ENCODE measurements at regions not wholly inside any gene's neighbourhood (a gene's known extent, or its start where the extent isn't known, plus 50 kb on each side); places are given as distances from the start of the nearest gene placed in this dataset.

GRCh38 chr2:234435836-234436481, 60.9 kb downstream of the ARL4C start:
- H3K4me3 ChIP-seq (replicated peaks; ENCODE audit: insufficient read depth, low read length): no peak overlapping the region
- no peak for DNase-seq (ENCODE audit: low read depth in 1 of 2, low spot score in 1 of 2)
- H3K27ac ChIP-seq (replicated peaks): no peak overlapping the region
- TF ChIP-seq SPI1 (IDR thresholded peaks at IDR 0.05; ENCODE audit: borderline replicate concordance, low read depth): no peak
- no peak for TF ChIP-seq GABPA (IDR thresholded peaks at IDR 0.05; ENCODE audit: low read depth)
- TF ChIP-seq REST (IDR thresholded peaks at IDR 0.05; ENCODE audit: insufficient replicate concordance, low read depth): no peak
- TF ChIP-seq CTCF (IDR thresholded peaks at IDR 0.05; ENCODE audit: insufficient read depth, low read length): no peak
- TF ChIP-seq POLR2AphosphoS5 (IDR thresholded peaks at IDR 0.05; ENCODE audit: low read depth): no peak
- no peaks in the 10 kb centered on the region for H3K27me3 ChIP-seq (ENCODE audit: insufficient read depth, poor library complexity, severe bottlenecking)

GRCh38 chr2:234433201-234433600, 63.7 kb downstream of the ARL4C start:
- Histone ChIP-seq H3K27me3 (ENCODE audit: insufficient read depth, poor library complexity, severe bottlenecking) (no peaks in the 10 kb centered on the region), H3K27ac (replicated peaks) (no peak overlapping the region), H3K4me3 (replicated peaks; ENCODE audit: insufficient read depth, low read length) (no peak overlapping the region)
- TF ChIP-seq POLR2AphosphoS5 (IDR thresholded peaks at IDR 0.05; ENCODE audit: low read depth): no peak
- no peak for TF ChIP-seq SPI1 (IDR thresholded peaks at IDR 0.05; ENCODE audit: borderline replicate concordance, low read depth)
- TF ChIP-seq REST (IDR thresholded peaks at IDR 0.05; ENCODE audit: insufficient replicate concordance, low read depth): no peak
- TF ChIP-seq GABPA (IDR thresholded peaks at IDR 0.05; ENCODE audit: low read depth): no peak
- no peak for TF ChIP-seq CTCF (IDR thresholded peaks at IDR 0.05; ENCODE audit: insufficient read depth, low read length)
- no peak for DNase-seq (ENCODE audit: low read depth in 1 of 2, low spot score in 1 of 2)

GRCh38 chr2:234430871-234431270, 66.0 kb downstream of the ARL4C start:
- no peak for TF ChIP-seq CTCF (IDR thresholded peaks at IDR 0.05; ENCODE audit: insufficient read depth, low read length)
- TF ChIP-seq REST (IDR thresholded peaks at IDR 0.05; ENCODE audit: insufficient replicate concordance, low read depth): no peak
- no peak for TF ChIP-seq SPI1 (IDR thresholded peaks at IDR 0.05; ENCODE audit: borderline replicate concordance, low read depth)
- TF ChIP-seq POLR2AphosphoS5 (IDR thresholded peaks at IDR 0.05; ENCODE audit: low read depth): no peak
- no peak for TF ChIP-seq GABPA (IDR thresholded peaks at IDR 0.05; ENCODE audit: low read depth)
- no peak overlapping the region for H3K27ac ChIP-seq (replicated peaks)
- no peaks in the 10 kb centered on the region for H3K27me3 ChIP-seq (ENCODE audit: insufficient read depth, poor library complexity, severe bottlenecking)
- DNase-seq (ENCODE audit: low read depth in 1 of 2, low spot score in 1 of 2): no peak
- no peak overlapping the region for H3K4me3 ChIP-seq (replicated peaks; ENCODE audit: insufficient read depth, low read length)
